ENCODE measurements at regions not wholly inside any gene's neighbourhood (a gene's known extent, or its start where the extent isn't known, plus 50 kb on each side); places are given as distances from the start of the nearest gene placed in this dataset.

- H3K27me3 ChIP-seq (ENCODE audit: insufficient read depth, low read depth, severe bottlenecking), result no peaks in the 10 kb centered on the region
- DNase-seq, result no peak
- no peaks in the 10 kb centered on the region for H3K36me3 ChIP-seq
- peaks cover 4% of the 10 kb centered on the region for H3K9me3 ChIP-seq (ENCODE audit: severe bottlenecking)
- TF ChIP-seq, protein P1, sequence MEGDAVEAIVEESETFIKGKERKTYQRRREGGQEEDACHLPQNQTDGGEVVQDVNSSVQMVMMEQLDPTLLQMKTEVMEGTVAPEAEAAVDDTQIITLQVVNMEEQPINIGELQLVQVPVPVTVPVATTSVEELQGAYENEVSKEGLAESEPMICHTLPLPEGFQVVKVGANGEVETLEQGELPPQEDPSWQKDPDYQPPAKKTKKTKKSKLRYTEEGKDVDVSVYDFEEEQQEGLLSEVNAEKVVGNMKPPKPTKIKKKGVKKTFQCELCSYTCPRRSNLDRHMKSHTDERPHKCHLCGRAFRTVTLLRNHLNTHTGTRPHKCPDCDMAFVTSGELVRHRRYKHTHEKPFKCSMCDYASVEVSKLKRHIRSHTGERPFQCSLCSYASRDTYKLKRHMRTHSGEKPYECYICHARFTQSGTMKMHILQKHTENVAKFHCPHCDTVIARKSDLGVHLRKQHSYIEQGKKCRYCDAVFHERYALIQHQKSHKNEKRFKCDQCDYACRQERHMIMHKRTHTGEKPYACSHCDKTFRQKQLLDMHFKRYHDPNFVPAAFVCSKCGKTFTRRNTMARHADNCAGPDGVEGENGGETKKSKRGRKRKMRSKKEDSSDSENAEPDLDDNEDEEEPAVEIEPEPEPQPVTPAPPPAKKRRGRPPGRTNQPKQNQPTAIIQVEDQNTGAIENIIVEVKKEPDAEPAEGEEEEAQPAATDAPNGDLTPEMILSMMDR (IDR thresholded peaks at IDR 0.05; ENCODE audit: low read depth, low read length), result no peak
- H3K27ac ChIP-seq, result no peak overlapping the region
- no peak overlapping the region for H3K4me3 ChIP-seq (ENCODE audit: low read depth, low read length)
Measured at GRCh38 chr13:75136151-75136550, 345.8 kb downstream of the TBC1D4 start.

DNA sequence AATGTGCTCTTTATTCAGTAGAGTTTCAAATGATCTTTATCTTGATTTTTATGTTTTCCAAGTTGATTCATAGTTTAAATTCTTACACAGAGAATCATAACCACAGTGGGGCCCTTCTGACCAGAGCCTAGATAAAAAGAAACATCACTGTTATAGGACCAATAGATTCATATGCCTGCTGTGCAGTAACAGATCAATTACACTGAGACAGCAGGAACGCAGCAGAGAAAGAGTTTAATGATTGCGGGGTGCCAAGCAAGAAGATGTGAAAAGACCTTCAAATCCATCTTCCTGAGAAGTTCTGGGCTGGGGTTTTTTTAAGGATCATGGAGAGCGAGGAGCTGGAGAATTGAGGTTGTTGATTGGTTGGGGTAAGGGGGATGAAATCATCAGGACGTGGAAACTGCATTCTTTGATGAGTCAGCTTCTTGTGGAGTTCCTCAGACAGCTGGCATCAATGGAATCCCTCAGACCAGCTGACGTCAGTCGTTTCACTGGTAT is 346.6 kb downstream of the TBC1D4 start:
- no peaks in the 10 kb centered on the region for H3K36me3 ChIP-seq
- TF ChIP-seq, protein P1 (IDR thresholded peaks at IDR 0.05; ENCODE audit: low read depth, low read length), result no peak
- no peak for DNase-seq
- peaks cover 4% of the 10 kb centered on the region for H3K9me3 ChIP-seq (ENCODE audit: severe bottlenecking)
- H3K4me3 ChIP-seq (ENCODE audit: low read depth, low read length), result no peak overlapping the region
- no peak overlapping the region for H3K27ac ChIP-seq
- no peaks in the 10 kb centered on the region for H3K27me3 ChIP-seq (ENCODE audit: insufficient read depth, low read depth, severe bottlenecking)

DNA sequence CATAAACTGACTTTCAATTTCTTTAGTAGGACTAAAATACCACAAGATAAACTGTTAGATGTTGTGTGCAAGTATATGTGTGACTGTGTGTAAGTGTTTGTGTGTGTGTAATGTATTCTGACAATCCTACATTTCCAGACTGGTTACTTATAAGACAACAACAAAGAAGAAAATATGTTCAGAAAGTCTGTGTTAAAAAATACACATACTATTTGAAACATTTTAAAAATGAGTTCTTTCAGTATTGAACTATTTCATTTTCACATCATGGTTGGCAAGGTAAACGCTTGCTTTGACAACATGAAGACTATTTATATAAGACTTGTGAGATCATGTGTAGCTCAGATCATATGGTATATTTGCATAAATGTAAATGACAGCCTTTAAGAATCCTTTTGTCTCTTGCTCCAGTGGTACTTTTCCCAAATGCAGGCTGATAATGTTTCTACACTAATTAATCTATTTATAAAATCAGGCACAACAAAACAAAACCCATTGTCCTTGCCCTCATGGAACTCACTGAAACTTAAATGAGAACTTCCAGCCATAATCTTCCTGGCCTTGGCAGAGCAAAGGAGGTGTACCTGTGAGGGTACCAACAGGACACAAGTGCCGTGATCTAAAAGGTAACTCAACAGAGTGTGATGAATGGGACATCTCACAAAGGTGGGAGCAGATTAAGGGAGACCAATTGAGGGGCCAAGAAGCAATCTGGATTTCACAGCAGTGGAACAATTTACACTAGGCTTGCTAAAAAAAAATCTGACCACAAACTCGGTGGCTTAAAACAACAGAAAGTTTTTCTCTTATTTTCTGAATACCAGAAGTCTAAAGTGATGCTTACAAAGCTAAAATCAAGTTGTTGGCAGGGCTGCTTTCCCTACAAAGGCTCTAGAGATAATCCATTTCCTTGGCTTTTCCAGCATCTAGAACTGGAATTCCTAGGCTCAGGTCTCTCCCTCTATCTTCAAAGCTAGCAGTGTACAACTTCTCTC is 349.0 kb downstream of the TBC1D4 start:
- no peaks in the 10 kb centered on the region for H3K27me3 ChIP-seq (ENCODE audit: insufficient read depth, low read depth, severe bottlenecking)
- DNase-seq, result no peak
- no peaks in the 10 kb centered on the region for H3K36me3 ChIP-seq
- no peak overlapping the region for H3K27ac ChIP-seq
- no peaks in the 10 kb centered on the region for H3K9me3 ChIP-seq (ENCODE audit: severe bottlenecking)
- TF ChIP-seq, protein P1 (IDR thresholded peaks at IDR 0.05; ENCODE audit: low read depth, low read length), result no peak
- no peak overlapping the region for H3K4me3 ChIP-seq (ENCODE audit: low read depth, low read length)

GRCh38 chr13:75129331-75129730 is 352.6 kb downstream of the TBC1D4 start:
- no peaks in the 10 kb centered on the region for H3K27me3 ChIP-seq (ENCODE audit: insufficient read depth, low read depth, severe bottlenecking)
- TF ChIP-seq, protein P1 (IDR thresholded peaks at IDR 0.05; ENCODE audit: low read depth, low read length), result no peak
- no peak overlapping the region for H3K27ac ChIP-seq
- no peak for DNase-seq
- H3K36me3 ChIP-seq, result no peaks in the 10 kb centered on the region
- H3K4me3 ChIP-seq (ENCODE audit: low read depth, low read length), result no peak overlapping the region
- H3K9me3 ChIP-seq (ENCODE audit: severe bottlenecking), result no peaks in the 10 kb centered on the region

GRCh38 chr13:75124415-75124814 is 357.6 kb downstream of the TBC1D4 start:
- Histone ChIP-seq H3K27me3 (ENCODE audit: insufficient read depth, low read depth, severe bottlenecking) (no peaks in the 10 kb centered on the region), H3K36me3 (no peaks in the 10 kb centered on the region), H3K9me3 (ENCODE audit: severe bottlenecking) (no peaks in the 10 kb centered on the region), H3K4me3 (ENCODE audit: low read depth, low read length) (no peak overlapping the region), H3K27ac (no peak overlapping the region)
- TF ChIP-seq, protein P1 (IDR thresholded peaks at IDR 0.05; ENCODE audit: low read depth, low read length), result no peak
- no peak for DNase-seq

All from WERI-Rb-1 (cell line).